CD4-positive, alpha-beta T cell (primary cell): ENCODE measurements at regions not wholly inside any gene's neighbourhood (a gene's known extent, or its start where the extent isn't known, plus 50 kb on each side); places are given as distances from the start of the nearest gene placed in this dataset.

ENCODE experiments used
- ATAC-seq: fragments of 200-7000 bp; cut with Tn5 transposase; one replicate; pipeline ENCODE4 v1.10.0; 2022; ENCODE audit warnings: mild to moderate bottlenecking; ENCODE audit not compliant: poor library complexity
- CTCF ChIA-PET: fragments of 350-600 bp; sonication (Branson Sonifier 250); formaldehyde crosslinking; loops from one replicate; lab custom pipeline; 2021; ENCODE audit warnings: antibody characterized with exemption, inconsistent platforms; lab: Charles Lee
- POLR2A ChIA-PET: fragments of 350-600 bp; sonication (Branson Sonifier 250); formaldehyde crosslinking; loops from one replicate; lab custom pipeline; 2021; ENCODE audit warnings: antibody characterized with exemption, inconsistent platforms; lab: Charles Lee
- DNase-seq, 14 experiments: peaks; one replicate each; pipeline ENCODE4 v3.0.0-alpha.2; 2013 to 2020; ENCODE audit warnings: mixed read lengths in 2 of 14
- H3K27ac ChIP-seq, 2 donors: one replicate each; pipeline versions ENCODE4 v1.5.1 to v1.7.0; 2013; ENCODE audit warnings: low read length in 2 of 2, low read depth in 1 of 2, mild to moderate bottlenecking in 1 of 2
- H3K27me3 ChIP-seq, 2 experiments: 1 replicate in 1 of 2; 2 replicates in 1 of 2; pipeline versions ENCODE4 v1.6.1 to v1.7.0; 2013; ENCODE audit warnings: low read length in 2 of 2, control low read depth in 1 of 2, mild to moderate bottlenecking in 1 of 2, moderate library complexity in 1 of 2; ENCODE audit not compliant: insufficient read depth in 2 of 2, control insufficient read depth in 1 of 2
- H3K36me3 ChIP-seq: one replicate; pipeline ENCODE4 v1.6.1; 2013; ENCODE audit warnings: low read length, control low read depth; ENCODE audit not compliant: insufficient read depth
- H3K4me1 ChIP-seq: one replicate; pipeline ENCODE4 v1.6.1; 2013; ENCODE audit warnings: low read length, control low read depth; ENCODE audit not compliant: insufficient read depth
- H3K4me3 ChIP-seq: one replicate; pipeline ENCODE4 v1.5.1; 2013; ENCODE audit warnings: mild to moderate bottlenecking, low read length, moderate library complexity
- H3K9me3 ChIP-seq, 2 experiments: 1 replicate in 1 of 2; 2 replicates in 1 of 2; pipeline versions ENCODE4 v1.6.1 to v1.7.0; 2013; ENCODE audit warnings: low read length in 2 of 2, mild to moderate bottlenecking in 2 of 2, control low read depth in 1 of 2, moderate library complexity in 1 of 2; ENCODE audit not compliant: control insufficient read depth in 1 of 2, insufficient read depth in 1 of 2
- H3K27ac Mint-ChIP-seq: one replicate; pipeline ENCODE4 v1.8.0; 2020; ENCODE audit warnings: mixed read lengths
- H3K27me3 Mint-ChIP-seq: one replicate; pipeline ENCODE4 v1.8.0; 2021; ENCODE audit warnings: mixed read lengths
- H3K36me3 Mint-ChIP-seq: one replicate; pipeline ENCODE4 v1.8.0; 2021; ENCODE audit warnings: low read depth, mixed read lengths
- H3K4me1 Mint-ChIP-seq: one replicate; pipeline ENCODE4 v1.8.0; 2021; ENCODE audit warnings: low read depth, mixed read lengths
- H3K4me3 Mint-ChIP-seq: one replicate; pipeline ENCODE4 v1.8.0; 2020; ENCODE audit warnings: mild to moderate bottlenecking, mixed read lengths
- H3K9me3 Mint-ChIP-seq: one replicate; pipeline ENCODE4 v1.8.0; 2020; ENCODE audit warnings: mixed read lengths
- CTCF ChIP-seq: fragments of 200-600 bp; IDR thresholded peaks from one replicate; pipeline ENCODE4 v1.8.0; 2022; ENCODE audit warnings: antibody characterized with exemption, mild to moderate bottlenecking
- intact Hi-C, 2 experiments: fragments of 100-400 bp; cut with DNase I in 1 of 2; cut with micrococcal nuclease in 1 of 2; formaldehyde crosslinking; loops; one replicate each; pipeline versions ENCODE4 v1.15.1 to v1.9.0; 2023 to 2025; cut with DNase I, micrococcal nuclease

GRCh38 chr5:93100428-93100827 is 480.6 kb downstream of the NR2F1-AS1 start:
- Mint-ChIP-seq H3K27me3 (no peaks in the 10 kb centered on the region), H3K4me3 (no peak overlapping the region), H3K9me3 (peaks cover 4% of the 10 kb centered on the region), H3K4me1 (no peaks in the 10 kb centered on the region), H3K36me3 (no peaks in the 10 kb centered on the region), H3K27ac (no peak overlapping the region)
- CTCF ChIA-PET, result no interaction called here
- Histone ChIP-seq H3K4me3 (no peak overlapping the region), H3K27me3 (no peaks in the 10 kb centered on the region), H3K36me3 (no peaks in the 10 kb centered on the region), H3K27ac (no peak overlapping the region), H3K4me1 (no peaks in the 10 kb centered on the region), H3K9me3 (peaks cover 0 to 4% of the 10 kb centered on the region in 2 experiments)
- POLR2A ChIA-PET, result no interaction called here
- TF ChIP-seq CTCF, result no peak
- ATAC-seq (no peak), DNase-seq (no peak)
- intact Hi-C loops, result no loop called here

- TF ChIP-seq CTCF, result no peak
- Mint-ChIP-seq H3K36me3 (no peaks in the 10 kb centered on the region), H3K4me1 (no peaks in the 10 kb centered on the region), H3K4me3 (no peak overlapping the region), H3K27me3 (no peaks in the 10 kb centered on the region), H3K27ac (no peak overlapping the region), H3K9me3 (peaks cover 4% of the 10 kb centered on the region)
- DNase-seq, result no peak
- Histone ChIP-seq H3K27ac (no peak overlapping the region), H3K4me3 (no peak overlapping the region), H3K27me3 (no peaks in the 10 kb centered on the region), H3K4me1 (no peaks in the 10 kb centered on the region), H3K9me3 (peaks cover 0 to 4% of the 10 kb centered on the region in 2 experiments), H3K36me3 (no peaks in the 10 kb centered on the region)
- POLR2A ChIA-PET, result no interaction called here
- intact Hi-C loops, result no loop called here
- CTCF ChIA-PET, result no interaction called here
- no peak for ATAC-seq
Measured at GRCh38 chr5:93099902-93100347, 481.1 kb downstream of the NR2F1-AS1 start.

GRCh38 chr5:93096561-93096960 is 484.5 kb downstream of the NR2F1-AS1 start:
- Histone ChIP-seq H3K9me3 (peaks cover 0 to 4% of the 10 kb centered on the region in 2 experiments), H3K27ac (no peak overlapping the region), H3K4me1 (no peaks in the 10 kb centered on the region), H3K4me3 (no peak overlapping the region), H3K36me3 (no peaks in the 10 kb centered on the region), H3K27me3 (no peaks in the 10 kb centered on the region)
- ChIA-PET CTCF (no interaction called here), POLR2A (no interaction called here)
- H3K27me3 Mint-ChIP-seq, result no peaks in the 10 kb centered on the region
- no peaks in the 10 kb centered on the region for H3K36me3 Mint-ChIP-seq
- no peak overlapping the region for H3K27ac Mint-ChIP-seq
- DNase-seq (no peak), ATAC-seq (no peak)
- intact Hi-C loops, result no loop called here
- peaks cover 6% of the 10 kb centered on the region for H3K9me3 Mint-ChIP-seq
- no peaks in the 10 kb centered on the region for H3K4me1 Mint-ChIP-seq
- no peak overlapping the region for H3K4me3 Mint-ChIP-seq
- no peak for TF ChIP-seq CTCF
